Brain microvascular endothelial cell (primary cell): ENCODE measurements at regions not wholly inside any gene's neighbourhood (a gene's known extent, or its start where the extent isn't known, plus 50 kb on each side); places are given as distances from the start of the nearest gene placed in this dataset.

Experiments used
- DNase-seq: peaks from one replicate; pipeline ENCODE4 v3.0.0-alpha.2; 2020
- H3K27ac ChIP-seq: fragments of 250-450 bp; sonication (Bioruptor Pico); 2 replicates; pipeline ENCODE4 v1.5.1; 2020; ENCODE audit warnings: mild to moderate bottlenecking, moderate library complexity
- H3K27me3 ChIP-seq: fragments of 250-450 bp; sonication (Bioruptor Pico); replicated peaks from 2 replicates; pipeline ENCODE4 v1.5.1; 2020; ENCODE audit warnings: mild to moderate bottlenecking
- H3K36me3 ChIP-seq: fragments of 250-450 bp; sonication (Bioruptor Pico); replicated peaks from 2 replicates; pipeline ENCODE4 v1.5.1; 2020; ENCODE audit warnings: mild to moderate bottlenecking
- H3K4me3 ChIP-seq: 2 replicates; pipeline ENCODE4 v1.5.1; 2011; ENCODE audit warnings: low read depth, mild to moderate bottlenecking, control low read depth, low read length, moderate library complexity
- CTCF ChIP-seq: IDR thresholded peaks from 2 replicates; pipeline ENCODE4 v1.5.1; 2011; ENCODE audit warnings: low read depth, mild to moderate bottlenecking, moderate library complexity, low read length, control low read depth, inconsistent platforms; ENCODE audit errors: missing control alignments
- in situ Hi-C: cut with HindIII; loops from 2 replicates; pipeline ENCODE4 v1.10.0; 2017; ENCODE audit warnings: low sequenced_read_pairs, low pct_ligation_motif_present

DNA sequence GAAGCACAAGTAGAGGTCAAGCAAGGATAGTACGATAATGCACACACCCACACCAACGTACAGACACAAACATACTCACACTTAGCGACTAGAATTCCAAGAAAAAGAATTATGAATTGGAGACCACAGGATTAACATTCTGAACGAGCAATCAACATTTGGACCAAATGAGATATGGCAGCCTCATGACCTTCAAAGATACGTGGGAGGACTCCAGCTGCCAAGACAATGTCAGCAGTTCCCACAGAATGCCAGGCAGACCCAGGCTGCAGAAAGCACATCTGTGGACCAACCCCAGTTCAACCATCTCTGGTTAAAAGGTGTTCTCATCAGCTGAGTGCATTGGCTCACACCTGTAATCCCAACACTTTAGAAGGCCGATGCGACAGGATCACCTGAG, 187.6 kb upstream of the GRAMD2B start:
- Histone ChIP-seq H3K36me3 (no peaks in the 10 kb centered on the region), H3K27ac (no peak overlapping the region), H3K4me3 (no peak overlapping the region), H3K27me3 (no peaks in the 10 kb centered on the region)
- no peak for DNase-seq
- no peak for TF ChIP-seq CTCF
- in situ Hi-C loops = no loop called here

GRCh38 chr5:126236994-126237393, 186.2 kb upstream of the GRAMD2B start:
- Histone ChIP-seq H3K27me3 (no peaks in the 10 kb centered on the region), H3K36me3 (no peaks in the 10 kb centered on the region), H3K27ac (no peak overlapping the region), H3K4me3 (no peak overlapping the region)
- no peak for DNase-seq
- TF ChIP-seq CTCF = no peak
- in situ Hi-C loops = no loop called here

GRCh38 chr5:126248611-126249010, 174.6 kb upstream of the GRAMD2B start:
- DNase-seq = no peak
- TF ChIP-seq CTCF = no peak
- Histone ChIP-seq H3K36me3 (no peaks in the 10 kb centered on the region), H3K27ac (no peak overlapping the region), H3K27me3 (no peaks in the 10 kb centered on the region), H3K4me3 (no peak overlapping the region)
- in situ Hi-C loops = no loop called here

GRCh38 chr5:126251024-126251423, 172.2 kb upstream of the GRAMD2B start:
- H3K4me3 ChIP-seq = no peak overlapping the region
- no peak overlapping the region for H3K27ac ChIP-seq
- no peak for DNase-seq
- in situ Hi-C loops = no loop called here
- H3K36me3 ChIP-seq = no peaks in the 10 kb centered on the region
- TF ChIP-seq CTCF = no peak
- no peaks in the 10 kb centered on the region for H3K27me3 ChIP-seq

DNA sequence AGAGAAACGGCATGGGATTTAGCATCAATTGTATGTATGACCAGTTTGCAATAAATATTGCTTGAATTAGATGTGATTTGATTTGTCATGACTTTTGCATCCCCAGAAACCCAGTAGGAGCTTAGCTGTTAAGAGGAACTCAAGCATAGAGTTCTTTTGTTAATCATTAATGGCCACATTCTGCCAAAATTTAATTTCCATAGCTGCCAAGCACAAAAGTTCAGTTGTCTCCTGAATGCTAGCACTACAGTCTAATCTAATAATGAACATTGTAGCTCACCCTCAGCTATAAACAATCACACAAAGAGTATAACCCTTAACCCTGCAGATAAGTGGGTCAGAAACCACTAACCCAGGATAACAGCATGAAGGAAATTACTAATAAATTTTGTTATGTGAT, 169.8 kb upstream of the GRAMD2B start:
- no peak for DNase-seq
- no peaks in the 10 kb centered on the region for H3K36me3 ChIP-seq

More for the DNA sequence above, 169.8 kb upstream of the GRAMD2B start:
- TF ChIP-seq CTCF = no peak
- Histone ChIP-seq H3K4me3 (no peak overlapping the region), H3K27ac (no peak overlapping the region), H3K27me3 (no peaks in the 10 kb centered on the region)
- in situ Hi-C loops = no loop called here
